Sigmoid colon (tissue), 4 donors: ENCODE measurements at regions not wholly inside any gene's neighbourhood (a gene's known extent, or its start where the extent isn't known, plus 50 kb on each side); places are given as distances from the start of the nearest gene placed in this dataset.

Experiments
- POLR2AphosphoS5 ChIP-seq, 4 donors: sonication (generic); formaldehyde crosslinking; IDR thresholded peaks; one replicate each; pipeline ENCODE4 v1.6.1; 2017; ENCODE audit warnings: antibody characterized with exemption in 4 of 4
- TF ChIP-seq, protein P1 (sequence below), 4 experiments: fragments of 450-650 bp in 3 of 4; fragments of 200-600 bp in 1 of 4; IDR thresholded peaks; one replicate each; pipeline ENCODE4 v1.5.1; 2016 to 2019; ENCODE audit warnings: antibody characterized with exemption in 4 of 4, mild to moderate bottlenecking in 3 of 4, moderate library complexity in 2 of 4

DNA sequence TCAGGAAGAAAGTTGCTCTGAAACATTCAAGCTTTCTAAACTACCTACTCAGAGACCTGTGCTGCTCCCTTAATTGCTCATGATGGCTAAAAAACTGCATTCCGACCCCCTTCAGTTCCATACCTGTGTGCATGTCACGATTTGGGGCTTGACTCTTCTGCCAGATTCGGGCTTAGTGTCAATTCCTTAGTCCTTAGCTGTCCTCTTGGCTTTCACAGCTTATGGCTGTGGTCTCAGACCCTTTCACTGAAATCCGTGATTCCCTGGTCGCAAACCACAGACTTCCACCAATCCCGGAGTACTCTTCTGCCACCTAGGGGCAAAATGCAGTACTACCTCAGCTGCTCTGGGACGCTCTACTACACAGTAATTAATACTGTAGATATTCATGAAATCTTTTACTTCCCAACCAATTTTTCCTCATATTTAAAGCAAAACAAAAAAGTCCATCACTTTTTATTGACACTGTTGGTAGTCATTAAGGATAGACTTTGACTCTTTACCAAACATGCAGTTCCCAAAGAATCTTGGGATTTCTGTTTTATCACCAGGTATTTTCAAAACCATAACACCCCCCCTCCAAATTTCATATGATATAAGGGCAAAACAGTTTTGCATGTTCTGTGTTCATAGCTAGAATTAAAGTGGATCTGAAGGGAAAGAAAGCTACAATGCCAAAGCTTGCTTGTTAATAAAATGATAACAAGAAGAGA lies 617.4 kb downstream of the SLCO4C1 start:
- TF ChIP-seq, protein P1, sequence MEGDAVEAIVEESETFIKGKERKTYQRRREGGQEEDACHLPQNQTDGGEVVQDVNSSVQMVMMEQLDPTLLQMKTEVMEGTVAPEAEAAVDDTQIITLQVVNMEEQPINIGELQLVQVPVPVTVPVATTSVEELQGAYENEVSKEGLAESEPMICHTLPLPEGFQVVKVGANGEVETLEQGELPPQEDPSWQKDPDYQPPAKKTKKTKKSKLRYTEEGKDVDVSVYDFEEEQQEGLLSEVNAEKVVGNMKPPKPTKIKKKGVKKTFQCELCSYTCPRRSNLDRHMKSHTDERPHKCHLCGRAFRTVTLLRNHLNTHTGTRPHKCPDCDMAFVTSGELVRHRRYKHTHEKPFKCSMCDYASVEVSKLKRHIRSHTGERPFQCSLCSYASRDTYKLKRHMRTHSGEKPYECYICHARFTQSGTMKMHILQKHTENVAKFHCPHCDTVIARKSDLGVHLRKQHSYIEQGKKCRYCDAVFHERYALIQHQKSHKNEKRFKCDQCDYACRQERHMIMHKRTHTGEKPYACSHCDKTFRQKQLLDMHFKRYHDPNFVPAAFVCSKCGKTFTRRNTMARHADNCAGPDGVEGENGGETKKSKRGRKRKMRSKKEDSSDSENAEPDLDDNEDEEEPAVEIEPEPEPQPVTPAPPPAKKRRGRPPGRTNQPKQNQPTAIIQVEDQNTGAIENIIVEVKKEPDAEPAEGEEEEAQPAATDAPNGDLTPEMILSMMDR (IDR thresholded peaks at IDR 0.05): peak in 3 of 4 experiments; percentile 50 to 77 (median 72)
- no peak for TF ChIP-seq POLR2AphosphoS5 (IDR thresholded peaks at IDR 0.05)
